HepG2 (cell line): ENCODE measurements at regions not wholly inside any gene's neighbourhood (a gene's known extent, or its start where the extent isn't known, plus 50 kb on each side); places are given as distances from the start of the nearest gene placed in this dataset.

ENCODE experiments used
- ATAC-seq: fragments of 200-7000 bp; cut with Tn5 transposase; 3 replicates; pipeline ENCODE4 v1.9.1; 2020; ENCODE audit warnings: mild to moderate bottlenecking, moderate library complexity
- BruUV-seq: library from RNA; stranded (reverse); fragments of 400-500 nt; replicated peaks from 2 replicates; lab custom pipeline; 2021; lab: Mats Ljungman, UMichigan
- CTCF ChIA-PET: fragments of 300-600 bp; formaldehyde crosslinking; extraction: SDS; loops from one replicate; lab custom pipeline; 2021; ENCODE audit warnings: low total read pairs, inconsistent platforms, low intra/inter-chr PET ratio; lab: Yijun Ruan, JAX
- POLR2A ChIA-PET: fragments of 350-600 bp; sonication (Branson Sonifier 250); formaldehyde crosslinking; loops from one replicate; lab custom pipeline; 2020; ENCODE audit warnings: antibody characterized with exemption, inconsistent platforms; lab: Yijun Ruan, JAX
- DNase-seq: peaks from one replicate; pipeline ENCODE4 v3.0.0-alpha.2; 2015; ENCODE audit warnings: low spot score
- FAIRE-seq: peaks from 3 replicates; lab custom pipeline; 2011; peaks lifted over from hg19 to GRCh38; lab: Jason Lieb, UNC
- H2AFZ ChIP-seq: one replicate; pipeline ENCODE4 v1.6.1; 2011; ENCODE audit warnings: low read length, inconsistent platforms
- H3K27ac ChIP-seq: fragments of 300-600 bp; 3 replicates; pipeline ENCODE4 v1.8.0; 2011; ENCODE audit warnings: mixed run types, mild to moderate bottlenecking, mixed read lengths, low read length, inconsistent platforms; ENCODE audit not compliant: insufficient read depth; ENCODE audit errors: extremely low read length
- H3K27me3 ChIP-seq, 2 experiments: fragments of 200-600 bp in 1 of 2; 2 replicates in 1 of 2; 3 replicates in 1 of 2; pipeline versions ENCODE4 v1.6.0 to v1.8.0; 2011; ENCODE audit warnings: low read length in 2 of 2, mild to moderate bottlenecking in 2 of 2, moderate library complexity in 2 of 2, inconsistent platforms in 1 of 2; ENCODE audit not compliant: insufficient read depth in 2 of 2, control insufficient read depth in 1 of 2
- H3K36me3 ChIP-seq, 2 experiments: fragments of 200-600 bp in 1 of 2; replicated peaks in 1 of 2; 2 replicates in 1 of 2; 3 replicates in 1 of 2; pipeline versions ENCODE4 v1.5.1 to v1.8.0; 2011; ENCODE audit warnings: low read length in 2 of 2, inconsistent platforms in 1 of 2; ENCODE audit not compliant: insufficient read depth in 2 of 2, control insufficient read depth in 1 of 2
- H3K4me1 ChIP-seq: 2 replicates; pipeline ENCODE4 v1.5.1; 2012; ENCODE audit warnings: low read length, inconsistent platforms; ENCODE audit not compliant: insufficient read depth
- H3K4me2 ChIP-seq: 2 replicates; pipeline ENCODE4 v1.6.0; 2011; ENCODE audit warnings: low read depth, low read length, inconsistent platforms
- H3K4me3 ChIP-seq, 3 experiments: fragments of 200-600 bp in 1 of 3; sonication (generic), shearing (Covaris generic) in 1 of 3; replicated peaks in 1 of 3; 2 replicates each; pipeline ENCODE4 v1.5.1; 2011 to 2016; ENCODE audit warnings: low read length in 3 of 3, inconsistent platforms in 2 of 3, low read depth in 2 of 3, mild to moderate bottlenecking in 2 of 3, control low read depth in 1 of 3, mixed read lengths in 1 of 3; ENCODE audit not compliant: insufficient read depth in 1 of 3
- H3K79me2 ChIP-seq: one replicate; pipeline ENCODE4 v1.6.1; 2011; ENCODE audit warnings: low read length, inconsistent platforms; ENCODE audit not compliant: insufficient read depth
- H3K9ac ChIP-seq: 2 replicates; pipeline ENCODE4 v1.6.0; 2011; ENCODE audit warnings: mild to moderate bottlenecking, low read depth, low read length, inconsistent platforms; ENCODE audit not compliant: insufficient read depth
- H3K9me3 ChIP-seq: 2 replicates; pipeline ENCODE4 v1.5.1; 2012; ENCODE audit warnings: mild to moderate bottlenecking, low read length
- H4K20me1 ChIP-seq: 2 replicates; pipeline ENCODE4 v1.6.0; 2011; ENCODE audit warnings: inconsistent platforms, mild to moderate bottlenecking, low read length, moderate library complexity; ENCODE audit not compliant: insufficient read depth
- MED1 ChIP-seq: sonication (generic); formaldehyde crosslinking; IDR thresholded peaks from 2 replicates; pipeline ENCODE4 v1.4.0; 2020; ENCODE audit warnings: missing genetic modification reagents
- SMC3 ChIP-seq: IDR thresholded peaks from 2 replicates; pipeline ENCODE4 v1.6.1; 2011; ENCODE audit warnings: low read length, improper control_type of control experiment
- TARDBP ChIP-seq: sonication (generic); formaldehyde crosslinking; IDR thresholded peaks from 2 replicates; pipeline ENCODE4 v1.8.0; 2022; ENCODE audit warnings: mild to moderate bottlenecking, missing genetic modification reagents
- TRIM22 ChIP-seq: fragments of 450-650 bp; IDR thresholded peaks from 2 replicates; pipeline ENCODE4 v1.6.1; 2017
- ZBTB14 ChIP-seq: sonication (generic); formaldehyde crosslinking; IDR thresholded peaks from 2 replicates; pipeline ENCODE4 v1.4.0; 2020; ENCODE audit warnings: missing genetic modification reagents
- WGBS: methylation state at CpG from one replicate; pipeline ENCODE4 v1.1.6; 2017; ENCODE audit warnings: low lambda C conversion rate; 5-methylcytosine and 5-hydroxymethylcytosine counted together
- in situ Hi-C: cut with HindIII; loops from 2 replicates; pipeline ENCODE4 v1.10.0; 2017; ENCODE audit warnings: low pct_unique_long_range_greater_than_20kb; ENCODE audit not compliant: extremely low pct_ligation_motif_present
- intact Hi-C: fragments of 100-400 bp; cut with micrococcal nuclease; formaldehyde crosslinking; loops from one replicate; pipeline ENCODE4 v1.10.0; 2022; ENCODE audit not compliant: unreplicated experiment
- TF ChIP-seq, protein P1 (sequence below): sonication (generic); formaldehyde crosslinking; conservative IDR thresholded peaks from 2 replicates; pipeline ENCODE4 v1.8.1; 2023; ENCODE audit warnings: missing genetic modification reagents
- TF ChIP-seq, protein P2 (sequence below): sonication (generic); formaldehyde crosslinking; IDR thresholded peaks from 2 replicates; pipeline ENCODE4 v1.4.0; 2020; ENCODE audit warnings: mild to moderate bottlenecking, missing genetic modification reagents
- TF ChIP-seq, protein P3 (sequence below): sonication (generic); formaldehyde crosslinking; IDR thresholded peaks from 2 replicates; pipeline ENCODE4 v1.5.0; 2020; ENCODE audit warnings: missing genetic modification reagents

GRCh38 chr2:75406131-75406581 lies 154.6 kb downstream of the EVA1A start:
- FAIRE-seq (no peak), DNase-seq (no peak), ATAC-seq (no peak)
- H3K9ac ChIP-seq = no peak overlapping the region
- H3K4me2 ChIP-seq = no peak overlapping the region
- TF ChIP-seq SMC3 (no peak), TARDBP (CRISPR knock-in tag) (no peak), ZBTB14 (no peak), TRIM22 (no peak), MED1 (no peak)
- TF ChIP-seq, protein P1, sequence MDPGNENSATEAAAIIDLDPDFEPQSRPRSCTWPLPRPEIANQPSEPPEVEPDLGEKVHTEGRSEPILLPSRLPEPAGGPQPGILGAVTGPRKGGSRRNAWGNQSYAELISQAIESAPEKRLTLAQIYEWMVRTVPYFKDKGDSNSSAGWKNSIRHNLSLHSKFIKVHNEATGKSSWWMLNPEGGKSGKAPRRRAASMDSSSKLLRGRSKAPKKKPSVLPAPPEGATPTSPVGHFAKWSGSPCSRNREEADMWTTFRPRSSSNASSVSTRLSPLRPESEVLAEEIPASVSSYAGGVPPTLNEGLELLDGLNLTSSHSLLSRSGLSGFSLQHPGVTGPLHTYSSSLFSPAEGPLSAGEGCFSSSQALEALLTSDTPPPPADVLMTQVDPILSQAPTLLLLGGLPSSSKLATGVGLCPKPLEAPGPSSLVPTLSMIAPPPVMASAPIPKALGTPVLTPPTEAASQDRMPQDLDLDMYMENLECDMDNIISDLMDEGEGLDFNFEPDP (CRISPR knock-in tag) = no peak
- TF ChIP-seq, protein P2, sequence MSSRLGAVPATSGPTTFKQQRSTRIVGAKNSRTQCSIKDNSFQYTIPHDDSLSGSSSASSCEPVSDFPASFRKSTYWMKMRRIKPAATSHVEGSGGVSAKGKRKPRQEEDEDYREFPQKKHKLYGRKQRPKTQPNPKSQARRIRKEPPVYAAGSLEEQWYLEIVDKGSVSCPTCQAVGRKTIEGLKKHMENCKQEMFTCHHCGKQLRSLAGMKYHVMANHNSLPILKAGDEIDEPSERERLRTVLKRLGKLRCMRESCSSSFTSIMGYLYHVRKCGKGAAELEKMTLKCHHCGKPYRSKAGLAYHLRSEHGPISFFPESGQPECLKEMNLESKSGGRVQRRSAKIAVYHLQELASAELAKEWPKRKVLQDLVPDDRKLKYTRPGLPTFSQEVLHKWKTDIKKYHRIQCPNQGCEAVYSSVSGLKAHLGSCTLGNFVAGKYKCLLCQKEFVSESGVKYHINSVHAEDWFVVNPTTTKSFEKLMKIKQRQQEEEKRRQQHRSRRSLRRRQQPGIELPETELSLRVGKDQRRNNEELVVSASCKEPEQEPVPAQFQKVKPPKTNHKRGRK (CRISPR knock-in tag) = no peak
- TF ChIP-seq, protein P3, sequence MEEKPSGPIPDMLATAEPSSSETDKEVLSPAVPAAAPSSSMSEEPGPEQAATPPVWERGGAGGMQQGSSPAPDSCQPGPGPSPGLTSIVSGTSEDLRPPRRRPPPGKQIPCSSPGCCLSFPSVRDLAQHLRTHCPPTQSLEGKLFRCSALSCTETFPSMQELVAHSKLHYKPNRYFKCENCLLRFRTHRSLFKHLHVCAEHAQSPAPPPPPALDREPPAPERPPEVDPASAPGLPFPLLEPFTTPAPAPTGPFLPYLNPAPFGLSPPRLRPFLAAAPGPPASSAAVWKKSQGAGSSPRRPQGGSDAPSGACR = no peak
- BruUV-seq = no TSS peak
- CTCF ChIA-PET = no interaction called here
- H3K79me2 ChIP-seq = no peaks in the 10 kb centered on the region
- 0 out of 5 replicates have a peak, but pooled peaks cover 0 to 4% of the 10 kb centered on the region in 2 experiments for H3K27me3 ChIP-seq
- H3K27ac ChIP-seq = no peak overlapping the region
- in situ Hi-C loops = loop anchor here (10.0 kb wide), 2 partner anchors 341 to 711 kb away; no protein-coding TSS in a partner anchor
- H3K9me3 ChIP-seq = no peaks in the 10 kb centered on the region
- POLR2A ChIA-PET = no interaction called here
- H2AFZ ChIP-seq = no peak overlapping the region
- no peaks in the 10 kb centered on the region for H4K20me1 ChIP-seq
- WGBS = 43% methylated on average over 1 of the region's 1 CpG
- H3K4me1 ChIP-seq = no peaks in the 10 kb centered on the region
- no peaks in the 10 kb centered on the region for H3K36me3 ChIP-seq
- intact Hi-C loops = no loop called here
- no peak overlapping the region for H3K4me3 ChIP-seq
